NCI-H2196 (cell line): ENCODE measurements at regions not wholly inside any gene's neighbourhood (a gene's known extent, or its start where the extent isn't known, plus 50 kb on each side); places are given as distances from the start of the nearest gene placed in this dataset.
"Not testable (repeated sequence)": the region's sequence is repeated elsewhere in the genome, so short reads cannot be mapped to it uniquely, and the experiment has no call there.

Source experiments
- DNase-seq: peaks from one replicate; lab custom pipeline; 2025; ENCODE audit not compliant: unreplicated experiment; lab: John Stamatoyannopoulos, UW

- DNase-seq: no peak
These were observed 227.3 kb upstream of the RSPO3 start for GRCh38 chr6:126891158-126891557.

GRCh38 chr6:126892869-126893268 is 225.6 kb upstream of the RSPO3 start:
- not testable (repeated sequence) for DNase-seq

GRCh38 chr6:126897758-126898157 is 220.7 kb upstream of the RSPO3 start:
- DNase-seq: no peak

- no peak for DNase-seq
These were observed 214.3 kb upstream of the RSPO3 start for GRCh38 chr6:126904176-126904575.

- no peak for DNase-seq
These were observed 212.6 kb upstream of the RSPO3 start for GRCh38 chr6:126905917-126906316.

GRCh38 chr6:126907312-126907711 is 211.2 kb upstream of the RSPO3 start:
- no peak for DNase-seq

GRCh38 chr6:126907996-126908395 is 210.5 kb upstream of the RSPO3 start:
- DNase-seq: no peak

- DNase-seq: no peak
These were observed 209.0 kb upstream of the RSPO3 start for GRCh38 chr6:126909493-126909892.

- DNase-seq: no peak
These were observed 204.8 kb upstream of the RSPO3 start for GRCh38 chr6:126913651-126914050.

- no peak for DNase-seq
These were observed 204.3 kb upstream of the RSPO3 start for GRCh38 chr6:126914172-126914571.

- no peak for DNase-seq
These were observed 203.7 kb upstream of the RSPO3 start for GRCh38 chr6:126914801-126915200.

GRCh38 chr6:126919947-126920346 is 198.5 kb upstream of the RSPO3 start:
- DNase-seq: no peak

GRCh38 chr6:126923807-126924206 is 194.7 kb upstream of the RSPO3 start:
- DNase-seq: no peak

GRCh38 chr6:126926926-126927325 is 191.5 kb upstream of the RSPO3 start:
- DNase-seq: no peak

- no peak for DNase-seq
These were observed 190.6 kb upstream of the RSPO3 start for GRCh38 chr6:126927841-126928240.

GRCh38 chr6:126937426-126937825 is 181.0 kb upstream of the RSPO3 start:
- no peak for DNase-seq

- no peak for DNase-seq
These were observed 178.7 kb upstream of the RSPO3 start for GRCh38 chr6:126939784-126940183.

GRCh38 chr6:126941751-126942150 is 176.7 kb upstream of the RSPO3 start:
- no peak for DNase-seq

GRCh38 chr6:126944512-126944911 is 174.0 kb upstream of the RSPO3 start:
- DNase-seq: no peak

- no peak for DNase-seq
These were observed 173.3 kb upstream of the RSPO3 start for GRCh38 chr6:126945150-126945685.

- DNase-seq: no peak
These were observed 172.6 kb upstream of the RSPO3 start for GRCh38 chr6:126945812-126946360.

- no peak for DNase-seq
These were observed 171.4 kb upstream of the RSPO3 start for GRCh38 chr6:126947070-126947469.

GRCh38 chr6:126949786-126950185 is 168.7 kb upstream of the RSPO3 start:
- no peak for DNase-seq
